SK-N-SH (cell line): ENCODE measurements at regions not wholly inside any gene's neighbourhood (a gene's known extent, or its start where the extent isn't known, plus 50 kb on each side); places are given as distances from the start of the nearest gene placed in this dataset.
"Not testable (repeated sequence)": the region's sequence is repeated elsewhere in the genome, so short reads cannot be mapped to it uniquely, and the experiment has no call there.

Source experiments
- CTCF ChIA-PET: fragments of 300-600, 350-600 bp; formaldehyde crosslinking; extraction: SDS; loops from one replicate; lab custom pipeline; 2021; lab: Yijun Ruan, JAX
- POLR2A ChIA-PET: fragments of 350-600 bp; sonication (Branson Sonifier 250); formaldehyde crosslinking; extraction: SDS; loops from one replicate; lab custom pipeline; 2020; ENCODE audit warnings: antibody characterized with exemption, inconsistent platforms; lab: Yijun Ruan, JAX
- DNase-seq: peaks from one replicate; pipeline ENCODE4 v3.0.0; 2012
- H2AFZ ChIP-seq: fragments of 200-600 bp; sonication (generic); 2 replicates; pipeline ENCODE4 v1.8.1; 2016; ENCODE audit warnings: antibody characterized with exemption, mild to moderate bottlenecking, low read depth
- H3F3A ChIP-seq: fragments of 200-600 bp; sonication (generic); replicated peaks from 2 replicates; pipeline ENCODE3; 2016; ENCODE audit warnings: antibody characterized with exemption, mild to moderate bottlenecking; ENCODE audit not compliant: insufficient read depth
- H3K27ac ChIP-seq, 2 experiments: fragments of 200-500 bp in 1 of 2; fragments of 200-600 bp in 1 of 2; sonication (Bioruptor generic) in 1 of 2; sonication (generic), shearing (Covaris generic) in 1 of 2; 2 replicates each; pipeline versions ENCODE4 v1.5.1 to v1.6.1; 2014 to 2016; ENCODE audit warnings: low read depth in 2 of 2, inconsistent platforms in 1 of 2, low read length in 1 of 2, mild to moderate bottlenecking in 1 of 2, mixed read lengths in 1 of 2
- H3K27me3 ChIP-seq: fragments of 200-600 bp; sonication (generic), shearing (Covaris generic); 2 replicates; pipeline ENCODE4 v1.6.1; 2016; ENCODE audit warnings: mixed run types; ENCODE audit not compliant: insufficient read depth
- H3K36me3 ChIP-seq, 2 experiments: fragments of 200-500 bp in 1 of 2; fragments of 200-600 bp in 1 of 2; sonication (Bioruptor generic) in 1 of 2; sonication (generic) in 1 of 2; replicated peaks in 1 of 2; 2 replicates each; pipeline versions ENCODE3 to v1.5.1; 2014 to 2016; ENCODE audit warnings: low read length in 1 of 2, mild to moderate bottlenecking in 1 of 2; ENCODE audit not compliant: insufficient read depth in 2 of 2, control insufficient read depth in 1 of 2
- H3K4me1 ChIP-seq, 2 experiments: fragments of 200-500 bp in 1 of 2; fragments of 200-600 bp in 1 of 2; sonication (Bioruptor generic) in 1 of 2; sonication (generic), shearing (Covaris generic) in 1 of 2; 2 replicates each; pipeline versions ENCODE4 v1.5.1 to v1.6.1; 2014 to 2016; ENCODE audit warnings: low read depth in 1 of 2, low read length in 1 of 2, mixed run types in 1 of 2; ENCODE audit not compliant: insufficient read depth in 2 of 2, control insufficient read depth in 1 of 2
- H3K4me2 ChIP-seq: fragments of 200-600 bp; sonication (generic), shearing (Covaris generic); 2 replicates; pipeline ENCODE4 v1.6.1; 2017; ENCODE audit warnings: mixed run types
- H3K4me3 ChIP-seq, 2 experiments: fragments of 200-500 bp in 1 of 2; fragments of 200-600 bp in 1 of 2; sonication (Bioruptor generic) in 1 of 2; sonication (generic), shearing (Covaris generic) in 1 of 2; 2 replicates each; pipeline versions ENCODE4 v1.5.1 to v1.8.1; 2014 to 2016; ENCODE audit warnings: low read depth in 2 of 2, inconsistent platforms in 1 of 2, low read length in 1 of 2, mild to moderate bottlenecking in 1 of 2, mixed read lengths in 1 of 2, moderate library complexity in 1 of 2
- H3K79me2 ChIP-seq: fragments of 200-600 bp; sonication (generic); 2 replicates; pipeline ENCODE4 v1.8.1; 2017; ENCODE audit warnings: mild to moderate bottlenecking; ENCODE audit not compliant: insufficient read depth
- H3K9ac ChIP-seq: fragments of 200-600 bp; sonication (generic); 2 replicates; pipeline ENCODE4 v1.6.1; 2017; ENCODE audit warnings: mixed run types
- H3K9me2 ChIP-seq: fragments of 200-600 bp; sonication (generic); 2 replicates; pipeline ENCODE4 v1.6.1; 2017; ENCODE audit warnings: mixed run types
- H3K9me3 ChIP-seq: fragments of 200-600 bp; sonication (generic); 2 replicates; pipeline ENCODE4 v1.6.1; 2017; ENCODE audit warnings: mixed run types, mild to moderate bottlenecking, moderate library complexity
- H4K20me1 ChIP-seq: fragments of 200-600 bp; sonication (generic); 2 replicates; pipeline ENCODE4 v1.6.1; 2017; ENCODE audit warnings: mild to moderate bottlenecking, mixed run types; ENCODE audit not compliant: insufficient read depth
- FOXM1 ChIP-seq: IDR thresholded peaks from 2 replicates; pipeline ENCODE4 v1.4.0; 2012; ENCODE audit warnings: low read depth, mild to moderate bottlenecking
- TEAD4 ChIP-seq: IDR thresholded peaks from 2 replicates; pipeline ENCODE4 v1.4.0; 2012; ENCODE audit warnings: mild to moderate bottlenecking, borderline replicate concordance; ENCODE audit not compliant: insufficient read depth
- WGBS: methylation state at CpG from one replicate; pipeline ENCODE4 v1.1.6; 2017; ENCODE audit warnings: low lambda C conversion rate; 5-methylcytosine and 5-hydroxymethylcytosine counted together
- TF ChIP-seq, protein P1 (sequence below): IDR thresholded peaks from 2 replicates; pipeline ENCODE4 v1.6.1; 2012; ENCODE audit warnings: mild to moderate bottlenecking, low read depth, low read length, moderate library complexity

DNA sequence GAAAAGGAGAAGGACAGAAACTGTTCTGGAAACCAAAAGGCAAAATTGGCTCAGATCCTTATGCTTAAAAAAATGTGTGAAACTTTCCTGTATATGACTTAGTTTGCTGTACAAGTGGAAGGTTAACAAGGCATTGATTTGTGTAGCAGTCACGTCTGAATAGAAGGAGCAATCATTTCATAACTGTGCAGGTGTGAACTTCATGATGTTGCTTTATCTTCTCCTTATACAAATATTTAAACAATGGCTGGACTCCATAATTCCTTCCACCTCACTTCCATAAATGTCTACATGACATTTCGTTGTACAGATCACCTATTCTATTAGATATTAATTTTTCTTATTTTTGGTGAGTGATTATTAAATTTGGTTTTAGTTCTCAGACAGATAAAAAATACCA is 382.7 kb upstream of the NPAP1 start (continued):
- TF ChIP-seq, protein P1, sequence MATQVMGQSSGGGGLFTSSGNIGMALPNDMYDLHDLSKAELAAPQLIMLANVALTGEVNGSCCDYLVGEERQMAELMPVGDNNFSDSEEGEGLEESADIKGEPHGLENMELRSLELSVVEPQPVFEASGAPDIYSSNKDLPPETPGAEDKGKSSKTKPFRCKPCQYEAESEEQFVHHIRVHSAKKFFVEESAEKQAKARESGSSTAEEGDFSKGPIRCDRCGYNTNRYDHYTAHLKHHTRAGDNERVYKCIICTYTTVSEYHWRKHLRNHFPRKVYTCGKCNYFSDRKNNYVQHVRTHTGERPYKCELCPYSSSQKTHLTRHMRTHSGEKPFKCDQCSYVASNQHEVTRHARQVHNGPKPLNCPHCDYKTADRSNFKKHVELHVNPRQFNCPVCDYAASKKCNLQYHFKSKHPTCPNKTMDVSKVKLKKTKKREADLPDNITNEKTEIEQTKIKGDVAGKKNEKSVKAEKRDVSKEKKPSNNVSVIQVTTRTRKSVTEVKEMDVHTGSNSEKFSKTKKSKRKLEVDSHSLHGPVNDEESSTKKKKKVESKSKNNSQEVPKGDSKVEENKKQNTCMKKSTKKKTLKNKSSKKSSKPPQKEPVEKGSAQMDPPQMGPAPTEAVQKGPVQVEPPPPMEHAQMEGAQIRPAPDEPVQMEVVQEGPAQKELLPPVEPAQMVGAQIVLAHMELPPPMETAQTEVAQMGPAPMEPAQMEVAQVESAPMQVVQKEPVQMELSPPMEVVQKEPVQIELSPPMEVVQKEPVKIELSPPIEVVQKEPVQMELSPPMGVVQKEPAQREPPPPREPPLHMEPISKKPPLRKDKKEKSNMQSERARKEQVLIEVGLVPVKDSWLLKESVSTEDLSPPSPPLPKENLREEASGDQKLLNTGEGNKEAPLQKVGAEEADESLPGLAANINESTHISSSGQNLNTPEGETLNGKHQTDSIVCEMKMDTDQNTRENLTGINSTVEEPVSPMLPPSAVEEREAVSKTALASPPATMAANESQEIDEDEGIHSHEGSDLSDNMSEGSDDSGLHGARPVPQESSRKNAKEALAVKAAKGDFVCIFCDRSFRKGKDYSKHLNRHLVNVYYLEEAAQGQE, result no peak
- no peak for TF ChIP-seq TEAD4
- no peak for TF ChIP-seq FOXM1

DNA sequence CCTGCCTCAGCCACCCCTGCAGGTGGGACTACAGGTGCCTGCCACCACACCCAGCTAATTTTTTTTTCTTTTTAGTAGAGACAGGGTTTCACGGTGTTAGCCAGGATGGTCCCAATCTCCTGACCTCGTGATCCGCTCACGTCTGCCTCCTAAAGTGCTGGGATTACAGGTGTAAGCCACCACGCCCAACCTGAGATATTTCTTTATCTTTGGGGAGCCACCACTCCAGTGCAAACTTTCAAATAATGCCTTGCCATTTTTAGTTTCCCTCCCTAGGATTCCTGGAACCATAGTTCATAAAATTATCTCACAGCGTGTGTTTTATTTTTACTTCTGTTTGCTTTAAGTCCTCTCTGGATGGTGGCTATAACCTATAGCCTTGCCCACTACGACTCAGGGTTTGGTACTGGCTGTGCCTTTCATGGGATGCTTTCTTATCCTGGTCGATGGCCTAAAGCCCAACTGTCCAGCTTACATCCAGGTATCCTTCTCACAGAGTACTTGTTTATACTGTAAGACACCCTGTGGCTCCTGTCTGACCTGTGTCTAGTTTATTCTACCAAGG is 374.7 kb upstream of the NPAP1 start:
- H3K27ac ChIP-seq, H3F3A ChIP-seq, H3K27me3 ChIP-seq, H3K9ac ChIP-seq, H3K36me3 ChIP-seq, H3K4me2 ChIP-seq, H2AFZ ChIP-seq, POLR2A ChIA-PET, H3K4me1 ChIP-seq, H4K20me1 ChIP-seq, DNase-seq, H3K9me2 ChIP-seq, H3K9me3 ChIP-seq, H3K4me3 ChIP-seq, H3K79me2 ChIP-seq, CTCF ChIA-PET: not testable (repeated sequence)
- WGBS, result 3% methylated on average over 8 of the region's 8 CpGs

DNA sequence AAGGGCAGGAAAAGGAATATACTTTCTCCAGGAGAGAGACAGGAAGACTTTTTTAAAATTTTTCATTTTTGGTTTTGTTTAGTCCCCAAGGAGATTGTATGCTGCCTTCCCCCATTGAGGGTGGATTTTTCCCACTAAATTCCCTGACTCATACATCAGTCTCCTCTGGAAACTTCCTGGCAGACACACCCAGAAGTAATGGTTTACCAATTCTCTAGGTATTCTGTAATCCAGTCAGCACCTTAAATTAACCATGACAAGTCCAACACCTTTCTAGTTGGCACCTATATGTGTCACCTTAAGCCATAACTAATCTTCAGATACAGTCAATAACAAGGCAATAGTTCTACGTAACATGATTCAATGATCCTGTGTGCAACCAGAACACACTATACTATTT is 373.6 kb upstream of the NPAP1 start:
- H4K20me1 ChIP-seq, H3F3A ChIP-seq, CTCF ChIA-PET, POLR2A ChIA-PET, H3K4me1 ChIP-seq, H3K79me2 ChIP-seq, H3K9me2 ChIP-seq, H3K9me3 ChIP-seq, H3K27ac ChIP-seq, H3K9ac ChIP-seq, H3K27me3 ChIP-seq, H2AFZ ChIP-seq, H3K36me3 ChIP-seq, H3K4me2 ChIP-seq, DNase-seq, H3K4me3 ChIP-seq: not testable (repeated sequence)
- 0% methylated on average over 1 of the region's 1 CpG for WGBS

DNA sequence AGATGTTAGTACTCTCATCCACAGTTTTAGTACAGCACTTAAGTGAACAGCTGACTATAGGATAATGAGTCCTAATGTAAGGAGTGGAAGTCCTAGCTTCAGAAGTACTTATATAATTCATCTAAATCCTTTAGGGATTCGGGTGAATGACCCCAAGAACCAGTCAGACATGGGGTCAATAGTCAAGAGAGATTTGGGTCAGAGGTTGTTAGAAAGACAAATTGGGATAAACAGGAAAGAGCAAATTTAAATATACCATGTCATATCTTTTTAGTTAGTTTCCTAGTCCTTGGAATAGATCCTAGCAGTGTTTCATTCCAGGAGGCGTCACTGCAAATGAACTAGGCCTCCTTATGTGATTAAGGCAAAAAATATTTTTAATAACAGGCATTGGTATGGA is 370.8 kb upstream of the NPAP1 start:
- H3K36me3 ChIP-seq, POLR2A ChIA-PET, H3K27ac ChIP-seq, DNase-seq, H2AFZ ChIP-seq, H4K20me1 ChIP-seq, H3F3A ChIP-seq, H3K4me3 ChIP-seq, H3K9me2 ChIP-seq, H3K9ac ChIP-seq, CTCF ChIA-PET, H3K27me3 ChIP-seq, H3K9me3 ChIP-seq, H3K4me1 ChIP-seq, H3K79me2 ChIP-seq, H3K4me2 ChIP-seq: not testable (repeated sequence)
- WGBS, result 0% methylated on average over 2 of the region's 2 CpGs

DNA sequence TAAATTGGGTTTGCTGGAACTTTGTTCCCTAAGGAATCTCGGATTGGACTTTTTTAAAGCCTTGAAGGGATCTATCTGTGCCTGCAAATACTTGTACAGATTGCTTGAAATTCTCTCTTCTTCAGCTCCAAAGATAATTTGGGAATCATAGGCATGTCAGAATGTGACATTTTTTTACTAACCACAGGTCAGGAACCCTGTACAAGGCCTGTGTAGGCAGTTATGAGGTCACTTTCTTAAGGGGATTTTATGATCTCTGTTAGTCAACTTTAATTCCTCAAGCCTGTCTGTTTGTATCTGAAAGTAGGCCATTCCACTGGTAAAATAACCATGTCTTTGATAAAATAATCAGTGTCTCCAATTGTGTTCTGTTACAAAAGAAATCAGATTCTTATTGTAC is 369.9 kb upstream of the NPAP1 start:
- H3K9me2 ChIP-seq, H2AFZ ChIP-seq, H3K27ac ChIP-seq, H3K79me2 ChIP-seq, H3K4me3 ChIP-seq, H3K4me1 ChIP-seq, H3K9me3 ChIP-seq, H3K9ac ChIP-seq, H3K27me3 ChIP-seq, H4K20me1 ChIP-seq, DNase-seq, POLR2A ChIA-PET, H3K36me3 ChIP-seq, CTCF ChIA-PET, H3K4me2 ChIP-seq, H3F3A ChIP-seq: not testable (repeated sequence)
- 0% methylated on average over 1 of the region's 1 CpG for WGBS

DNA sequence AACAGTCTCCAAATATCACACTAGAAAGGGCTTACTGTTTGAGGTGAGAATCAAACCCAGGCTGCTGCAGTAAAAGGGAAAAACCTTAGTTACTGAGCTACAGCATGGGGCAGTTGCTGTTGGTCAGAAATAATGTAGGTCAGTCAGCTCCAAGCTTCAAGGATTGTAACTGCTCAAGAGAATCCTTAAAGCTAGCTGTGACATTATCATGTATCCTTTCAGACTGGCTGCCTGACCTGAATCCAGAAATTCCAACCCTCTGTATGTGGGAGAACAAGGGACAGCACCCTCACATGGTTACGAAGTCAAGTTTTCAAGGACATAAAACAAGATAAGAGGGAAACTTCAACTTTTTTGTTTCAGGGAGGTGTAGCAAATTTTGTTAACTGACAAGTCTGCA is 365.9 kb upstream of the NPAP1 start:
- H3K4me2 ChIP-seq, H3F3A ChIP-seq: not testable (repeated sequence)
- 6% methylated on average over 1 of the region's 1 CpG for WGBS

More for the DNA sequence above, 365.9 kb upstream of the NPAP1 start:
- H3K27ac ChIP-seq, CTCF ChIA-PET, H3K36me3 ChIP-seq, DNase-seq, H4K20me1 ChIP-seq, H2AFZ ChIP-seq, POLR2A ChIA-PET, H3K27me3 ChIP-seq, H3K79me2 ChIP-seq, H3K4me1 ChIP-seq, H3K4me3 ChIP-seq, H3K9me2 ChIP-seq, H3K9ac ChIP-seq, H3K9me3 ChIP-seq: not testable (repeated sequence)
